Activated naive CD4-positive, alpha-beta T cell treated with anti-CD3 and anti-CD28 coated beads for 36 hours (primary cell): ENCODE measurements at regions not wholly inside any gene's neighbourhood (a gene's known extent, or its start where the extent isn't known, plus 50 kb on each side); places are given as distances from the start of the nearest gene placed in this dataset.
"Not testable (repeated sequence)": the region's sequence is repeated elsewhere in the genome, so short reads cannot be mapped to it uniquely, and the experiment has no call there.

Experiments used
- CTCF ChIA-PET: fragments of 350-600 bp; sonication (Branson Sonifier 250); formaldehyde crosslinking; loops from one replicate; lab custom pipeline; 2021; ENCODE audit warnings: antibody characterized with exemption; lab: Charles Lee
- DNase-seq: peaks from one replicate; pipeline ENCODE4 v3.0.0-alpha.2; 2020
- H3K27ac Mint-ChIP-seq: one replicate; pipeline ENCODE4 v1.8.0; 2021; ENCODE audit warnings: mild to moderate bottlenecking, mixed read lengths
- H3K27me3 Mint-ChIP-seq: one replicate; pipeline ENCODE4 v1.8.0; 2021; ENCODE audit warnings: low read depth, mixed read lengths
- H3K36me3 Mint-ChIP-seq: one replicate; pipeline ENCODE4 v1.8.0; 2021; ENCODE audit warnings: low read depth, mixed read lengths
- H3K4me1 Mint-ChIP-seq: one replicate; pipeline ENCODE4 v1.8.0; 2021; ENCODE audit warnings: low read depth, mixed read lengths
- H3K4me3 Mint-ChIP-seq: one replicate; pipeline ENCODE4 v1.8.0; 2021; ENCODE audit warnings: mild to moderate bottlenecking, moderate library complexity, mixed read lengths
- H3K9me3 Mint-ChIP-seq: one replicate; pipeline ENCODE4 v1.8.0; 2021; ENCODE audit warnings: mixed read lengths
- intact Hi-C: fragments of 100-400 bp; cut with micrococcal nuclease; formaldehyde crosslinking; loops from one replicate; pipeline ENCODE4 v1.15.1; 2023

DNA sequence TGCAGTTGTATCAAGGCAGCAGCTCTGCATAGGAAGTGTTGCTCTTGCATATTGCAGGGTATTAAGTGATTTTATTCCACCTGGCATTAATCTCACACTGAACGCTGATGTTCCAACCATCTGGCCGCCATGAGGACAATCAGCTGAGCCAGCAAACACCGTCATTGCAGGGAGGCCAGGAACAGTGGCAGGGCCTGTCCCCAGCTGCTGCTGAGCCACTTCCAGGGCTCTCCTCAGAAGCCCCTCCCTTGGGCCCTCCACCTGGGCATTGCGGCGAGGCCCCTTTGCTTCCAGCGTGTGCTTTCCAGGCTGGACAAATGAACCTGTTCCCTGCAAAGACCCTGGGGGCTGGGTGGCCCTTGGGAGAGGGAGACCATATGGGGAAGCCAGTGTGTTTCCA, 171.6 kb upstream of the C1orf174 start:
- no peak for DNase-seq
- CTCF ChIA-PET, result no interaction called here
- Mint-ChIP-seq H3K4me3 (no peak overlapping the region), H3K9me3 (no peaks in the 10 kb centered on the region), H3K36me3 (no peaks in the 10 kb centered on the region), H3K27ac (no peak overlapping the region), H3K27me3 (peaks cover 13% of the 10 kb centered on the region), H3K4me1 (no peaks in the 10 kb centered on the region)
- intact Hi-C loops, result no loop called here

DNA sequence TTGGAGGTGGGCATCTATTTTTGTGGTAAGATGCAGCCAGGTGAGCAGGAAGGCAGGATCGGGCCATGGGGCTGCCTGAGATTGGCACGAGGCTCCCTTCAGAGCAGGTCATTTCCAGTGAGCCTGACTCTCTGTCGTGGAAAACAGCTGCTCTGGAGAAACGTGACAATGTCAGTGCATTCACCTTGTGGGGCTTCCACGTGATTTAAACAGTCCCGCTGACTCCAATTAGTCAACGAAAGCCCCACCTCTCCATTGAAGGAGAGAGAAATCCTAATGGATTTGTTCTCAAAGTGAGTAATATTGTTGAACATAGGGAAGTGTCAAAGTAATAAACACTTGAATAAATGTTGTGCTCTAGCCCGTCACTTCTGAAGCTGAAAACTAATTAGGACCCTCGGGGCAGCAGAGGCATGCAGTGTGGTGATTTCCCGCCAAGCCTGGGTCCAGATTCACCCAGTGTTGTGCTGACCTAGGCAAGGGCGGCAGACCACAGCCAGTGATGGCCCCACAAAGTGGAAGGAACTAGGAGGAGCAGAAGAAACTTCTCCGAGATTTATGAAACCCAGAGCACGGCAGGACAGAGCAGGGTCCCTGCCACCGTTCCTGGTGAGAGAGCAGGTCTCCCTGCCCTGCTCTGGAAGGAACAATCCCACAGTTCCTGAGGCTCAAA, 172.5 kb upstream of the C1orf174 start:
- Mint-ChIP-seq H3K9me3 (no peaks in the 10 kb centered on the region), H3K27me3 (peaks cover 15% of the 10 kb centered on the region), H3K4me3 (no peak overlapping the region), H3K36me3 (no peaks in the 10 kb centered on the region), H3K27ac (no peak overlapping the region), H3K4me1 (no peaks in the 10 kb centered on the region)
- intact Hi-C loops, result no loop called here
- DNase-seq, result no peak
- CTCF ChIA-PET, result no interaction called here

GRCh38 chr1:4075436-4076225, 175.6 kb upstream of the C1orf174 start:
- CTCF ChIA-PET, result no interaction called here
- intact Hi-C loops, result no loop called here
- DNase-seq, result no peak
- peaks cover 14% of the 10 kb centered on the region for H3K27me3 Mint-ChIP-seq
- H3K36me3 Mint-ChIP-seq, result no peaks in the 10 kb centered on the region
- H3K27ac Mint-ChIP-seq, result no peak overlapping the region
- no peaks in the 10 kb centered on the region for H3K9me3 Mint-ChIP-seq
- no peak overlapping the region for H3K4me3 Mint-ChIP-seq
- no peaks in the 10 kb centered on the region for H3K4me1 Mint-ChIP-seq

- Mint-ChIP-seq H3K27ac (no peak overlapping the region), H3K36me3 (no peaks in the 10 kb centered on the region), H3K9me3 (no peaks in the 10 kb centered on the region), H3K4me3 (no peak overlapping the region), H3K27me3 (peaks cover 10% of the 10 kb centered on the region), H3K4me1 (no peaks in the 10 kb centered on the region)
- intact Hi-C loops, result no loop called here
- no peak for DNase-seq
- CTCF ChIA-PET, result no interaction called here
Measured at GRCh38 chr1:4076346-4076745, 176.3 kb upstream of the C1orf174 start.

DNA sequence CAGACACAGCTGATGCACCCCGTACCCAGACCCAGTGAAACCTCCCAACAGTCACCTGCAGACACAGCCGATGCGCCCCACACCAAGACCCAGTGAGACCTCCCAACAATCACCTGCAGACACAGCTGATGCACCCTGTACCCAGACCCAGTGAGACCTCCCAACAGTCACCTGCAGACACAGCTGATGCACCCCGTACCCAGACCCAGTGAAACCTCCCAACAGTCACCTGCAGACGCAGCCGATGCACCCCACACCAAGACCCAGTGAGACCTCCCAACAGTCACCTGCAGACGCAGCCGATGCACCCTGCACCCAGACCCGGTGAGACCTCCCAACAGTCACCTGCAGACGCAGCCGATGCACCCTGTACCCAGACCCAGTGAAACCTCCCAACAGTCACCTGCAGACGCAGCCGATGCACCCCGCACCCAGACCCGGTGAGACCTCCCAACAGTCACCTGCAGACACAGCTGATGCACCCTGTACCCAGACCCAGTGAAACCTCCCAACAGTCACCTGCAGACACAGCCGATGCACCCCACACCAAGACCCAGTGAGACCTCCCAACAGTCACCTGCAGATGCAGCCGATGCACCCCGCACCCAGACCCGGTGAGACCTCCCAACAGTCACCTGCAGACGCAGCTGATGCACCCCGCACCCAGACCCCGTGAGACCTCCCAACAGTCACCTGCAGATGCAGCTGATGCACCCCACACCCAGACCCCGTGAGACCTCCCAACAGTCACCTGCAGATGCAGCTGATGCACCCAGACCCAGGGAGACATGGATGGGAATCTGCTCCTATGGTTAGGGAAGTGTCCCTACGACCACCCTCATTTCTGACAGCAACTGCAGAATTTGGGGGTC, 178.3 kb upstream of the C1orf174 start:
- intact Hi-C loops, DNase-seq, CTCF ChIA-PET, H3K4me3 Mint-ChIP-seq, H3K27ac Mint-ChIP-seq, H3K27me3 Mint-ChIP-seq, H3K4me1 Mint-ChIP-seq, H3K9me3 Mint-ChIP-seq, H3K36me3 Mint-ChIP-seq: not testable (repeated sequence)

DNA sequence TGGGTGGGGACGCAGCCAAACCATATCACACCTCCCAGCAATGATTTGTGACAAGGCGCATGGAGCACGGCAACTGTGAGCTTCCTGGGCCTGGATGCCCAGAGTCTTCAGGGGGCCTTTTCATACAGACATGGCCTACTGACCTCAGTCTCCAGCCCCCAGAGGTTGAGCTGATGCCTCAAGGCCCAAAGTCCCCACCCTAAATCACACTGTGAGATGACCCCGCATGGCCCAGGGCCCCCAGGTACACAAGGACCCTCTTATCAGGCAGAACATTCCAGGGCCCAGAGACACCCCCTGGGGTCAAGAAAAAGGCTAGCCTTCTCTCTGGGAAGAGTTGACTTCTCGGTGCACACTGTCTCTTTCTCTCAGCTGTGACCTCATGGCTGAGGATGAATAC, 179.7 kb upstream of the C1orf174 start:
- peaks cover 4% of the 10 kb centered on the region for H3K27me3 Mint-ChIP-seq
- no peak overlapping the region for H3K27ac Mint-ChIP-seq
- no peaks in the 10 kb centered on the region for H3K36me3 Mint-ChIP-seq
- no peak overlapping the region for H3K4me3 Mint-ChIP-seq
- intact Hi-C loops, result no loop called here
- no peaks in the 10 kb centered on the region for H3K4me1 Mint-ChIP-seq
- CTCF ChIA-PET, result no interaction called here
- no peaks in the 10 kb centered on the region for H3K9me3 Mint-ChIP-seq
- no peak for DNase-seq

- DNase-seq, result no peak
- intact Hi-C loops, result no loop called here
- CTCF ChIA-PET, result no interaction called here
- H3K9me3 Mint-ChIP-seq, result no peaks in the 10 kb centered on the region
- H3K27me3 Mint-ChIP-seq, result peaks cover 2% of the 10 kb centered on the region
- H3K4me1 Mint-ChIP-seq, result no peaks in the 10 kb centered on the region
- no peak overlapping the region for H3K27ac Mint-ChIP-seq
- H3K4me3 Mint-ChIP-seq, result no peak overlapping the region
- H3K36me3 Mint-ChIP-seq, result no peaks in the 10 kb centered on the region
Measured at GRCh38 chr1:4081806-4082711, 182.0 kb upstream of the C1orf174 start.

DNA sequence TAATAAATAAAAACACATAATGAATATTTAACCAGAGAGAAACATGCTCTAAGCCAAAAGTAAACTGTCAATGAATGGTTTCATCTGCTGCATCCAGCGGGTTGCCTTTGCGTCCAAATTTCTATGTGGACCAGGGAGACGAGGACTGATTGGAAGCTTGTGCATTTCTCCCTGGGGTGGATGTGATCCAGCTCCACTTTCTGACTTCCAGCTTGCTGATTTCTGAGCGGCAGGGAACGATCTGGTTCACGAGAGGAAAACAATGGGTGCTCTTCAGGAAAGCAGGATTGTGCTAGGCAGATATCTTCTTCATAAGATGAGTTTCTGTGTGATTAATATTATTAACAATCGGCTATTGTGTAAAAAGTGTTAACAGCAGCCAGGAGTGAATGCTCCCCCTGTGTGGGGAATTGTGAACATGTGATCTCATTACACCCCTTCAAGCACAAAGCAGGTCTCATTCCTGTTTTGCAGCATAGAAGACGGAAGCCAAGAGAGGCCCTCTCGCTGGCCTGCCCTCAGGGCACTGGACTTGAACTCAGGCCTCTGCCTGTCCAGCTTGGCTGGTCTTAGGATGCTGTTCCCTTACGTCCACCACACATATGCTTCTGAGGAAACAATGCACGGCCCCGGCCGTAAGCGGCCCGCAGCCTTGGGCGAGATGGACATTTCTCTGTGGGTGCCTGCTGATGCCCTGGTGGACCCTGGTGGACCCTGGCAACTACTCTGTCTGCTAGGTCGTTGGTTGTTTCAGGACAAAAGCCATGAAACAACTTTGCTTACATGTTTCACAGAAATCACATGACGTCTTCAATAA, 183.4 kb upstream of the C1orf174 start:
- Mint-ChIP-seq H3K9me3 (no peaks in the 10 kb centered on the region), H3K27me3 (peaks cover 2% of the 10 kb centered on the region), H3K36me3 (no peaks in the 10 kb centered on the region), H3K4me3 (no peak overlapping the region), H3K4me1 (no peaks in the 10 kb centered on the region), H3K27ac (no peak overlapping the region)
- no peak for DNase-seq
- CTCF ChIA-PET, result no interaction called here
- intact Hi-C loops, result no loop called here

- no peak overlapping the region for H3K27ac Mint-ChIP-seq
- CTCF ChIA-PET, result no interaction called here
- no peaks in the 10 kb centered on the region for H3K9me3 Mint-ChIP-seq
- H3K27me3 Mint-ChIP-seq, result peaks cover 2% of the 10 kb centered on the region
- no peak for DNase-seq
- intact Hi-C loops, result no loop called here
- H3K4me1 Mint-ChIP-seq, result no peaks in the 10 kb centered on the region
- H3K4me3 Mint-ChIP-seq, result no peak overlapping the region
- H3K36me3 Mint-ChIP-seq, result no peaks in the 10 kb centered on the region
Measured at GRCh38 chr1:4084048-4084431, 184.0 kb upstream of the C1orf174 start.

DNA sequence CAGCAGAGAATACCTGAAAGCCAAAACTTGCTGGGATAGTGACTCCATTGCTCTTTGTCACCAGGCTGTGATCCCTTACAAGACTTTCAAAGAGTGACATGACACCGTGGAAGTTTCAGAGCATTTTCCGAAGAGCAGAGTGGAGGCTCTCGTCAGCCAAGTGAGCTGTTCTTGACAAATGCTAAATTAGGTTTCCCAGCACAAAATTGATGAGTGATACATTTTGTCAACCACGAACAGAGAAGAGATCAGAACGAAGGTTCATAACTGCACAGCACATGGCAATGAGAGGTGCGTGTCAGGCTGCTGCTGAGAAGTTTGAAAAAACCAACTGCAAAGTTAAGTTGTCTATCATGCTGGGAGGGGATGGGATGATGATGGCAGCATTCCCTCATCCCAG, 184.4 kb upstream of the C1orf174 start:
- H3K27ac Mint-ChIP-seq, result no peak overlapping the region
- CTCF ChIA-PET, result no interaction called here
- DNase-seq, result no peak
- no peaks in the 10 kb centered on the region for H3K36me3 Mint-ChIP-seq
- no peaks in the 10 kb centered on the region for H3K4me1 Mint-ChIP-seq
- intact Hi-C loops, result no loop called here
- no peaks in the 10 kb centered on the region for H3K9me3 Mint-ChIP-seq
- no peak overlapping the region for H3K4me3 Mint-ChIP-seq
- peaks cover 2% of the 10 kb centered on the region for H3K27me3 Mint-ChIP-seq

DNA sequence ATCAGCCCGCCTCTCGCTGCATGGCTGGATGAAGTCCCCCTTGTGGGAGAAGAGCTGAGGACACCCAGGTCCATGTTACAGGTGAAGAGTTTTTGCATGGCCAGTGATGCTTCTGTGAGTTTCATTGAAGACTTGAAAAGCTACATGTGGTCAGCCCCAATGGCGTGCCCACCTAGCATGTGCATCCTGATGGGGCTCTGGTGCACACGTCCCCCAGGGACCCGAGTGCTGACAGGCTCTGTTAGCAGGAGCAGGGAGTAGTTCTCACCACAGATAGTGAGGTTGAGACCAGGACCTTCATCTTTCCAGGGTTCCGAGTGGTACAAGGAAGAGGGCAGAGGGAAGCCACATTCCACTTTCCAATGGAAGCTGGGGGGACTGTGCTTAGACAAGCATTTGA, 184.8 kb upstream of the C1orf174 start:
- peaks cover 2% of the 10 kb centered on the region for H3K27me3 Mint-ChIP-seq
- CTCF ChIA-PET, result no interaction called here

More for the DNA sequence above, 184.8 kb upstream of the C1orf174 start:
- Mint-ChIP-seq H3K4me1 (no peaks in the 10 kb centered on the region), H3K9me3 (no peaks in the 10 kb centered on the region), H3K36me3 (no peaks in the 10 kb centered on the region), H3K27ac (no peak overlapping the region), H3K4me3 (no peak overlapping the region)
- intact Hi-C loops, result loop anchor here (5.0 kb wide), 1 partner anchor 183 kb away; the partner anchor contains the start of gene C1orf174
- no peak for DNase-seq
